ENCODE measurements at regions not wholly inside any gene's neighbourhood (a gene's known extent, or its start where the extent isn't known, plus 50 kb on each side); places are given as distances from the start of the nearest gene placed in this dataset.

GRCh38 chr2:16939771-16940170, 274.1 kb upstream of the CYRIA start:
- no peak for TF ChIP-seq FOXJ3 (CRISPR knock-in tag; IDR thresholded peaks at IDR 0.05)
- TF ChIP-seq EP300 (IDR thresholded peaks at IDR 0.05; ENCODE audit: borderline replicate concordance in 1 of 2, low read depth in 1 of 2, low read length in 1 of 2) = no peak
- no peak for TF ChIP-seq CTCF (IDR thresholded peaks at IDR 0.05)
- no peak for TF ChIP-seq FOXM1 (IDR thresholded peaks at IDR 0.05; ENCODE audit: low read depth)
- TF ChIP-seq RAD21 (IDR thresholded peaks at IDR 0.05; ENCODE audit: low read length) = no peak
- TF ChIP-seq FOSL2 (IDR thresholded peaks at IDR 0.05; ENCODE audit: borderline replicate concordance, low read depth) = no peak
